SIG-M5 treated with dmso at 0.1 percent for 504 hours (cell line): ENCODE measurements at regions not wholly inside any gene's neighbourhood (a gene's known extent, or its start where the extent isn't known, plus 50 kb on each side); places are given as distances from the start of the nearest gene placed in this dataset.
"Not testable (repeated sequence)": the region's sequence is repeated elsewhere in the genome, so short reads cannot be mapped to it uniquely, and the experiment has no call there.

Experiments
- DNase-seq: peaks from one replicate; lab custom pipeline; 2025; ENCODE audit not compliant: unreplicated experiment; lab: John Stamatoyannopoulos, UW

GRCh38 chr6:49118478-49118877 is 344.6 kb downstream of the MMUT start:
- DNase-seq = no peak

GRCh38 chr6:49110916-49111315 is 352.1 kb downstream of the MMUT start:
- no peak for DNase-seq

- not testable (repeated sequence) for DNase-seq
Observed at GRCh38 chr6:49097664-49098063, 365.4 kb downstream of the MMUT start.

- no peak for DNase-seq
Observed at GRCh38 chr6:49097116-49097515, 365.9 kb downstream of the MMUT start.

- no peak for DNase-seq
Observed at GRCh38 chr6:49088631-49089030, 374.4 kb downstream of the MMUT start.

GRCh38 chr6:49087369-49087768 is 375.7 kb downstream of the MMUT start:
- no peak for DNase-seq

GRCh38 chr6:49082611-49083010 is 380.4 kb downstream of the MMUT start:
- DNase-seq = no peak

- no peak for DNase-seq
Observed at GRCh38 chr6:49072885-49073620, 390.0 kb downstream of the MMUT start.

GRCh38 chr6:49072146-49072545 is 390.9 kb downstream of the MMUT start:
- DNase-seq = no peak

- no peak for DNase-seq
Observed at GRCh38 chr6:49070411-49070810, 392.6 kb downstream of the MMUT start.

- no peak for DNase-seq
Observed at GRCh38 chr6:49054311-49054710, 408.7 kb downstream of the MMUT start.

- no peak for DNase-seq
Observed at GRCh38 chr6:49052901-49053300, 410.2 kb downstream of the MMUT start.

- DNase-seq = no peak
Observed at GRCh38 chr6:49051281-49051680, 411.8 kb downstream of the MMUT start.

GRCh38 chr6:49050584-49050983 is 412.5 kb downstream of the MMUT start:
- DNase-seq = no peak

GRCh38 chr6:49038294-49038822 is 424.7 kb downstream of the MMUT start:
- no peak for DNase-seq

GRCh38 chr6:49030251-49031020 is 432.6 kb downstream of the MMUT start:
- no peak for DNase-seq

GRCh38 chr6:49027644-49028043 is 435.4 kb downstream of the MMUT start:
- no peak for DNase-seq

- no peak for DNase-seq
Observed at GRCh38 chr6:49025273-49026240, 437.5 kb downstream of the MMUT start.

GRCh38 chr6:49004801-49005200 is 458.3 kb downstream of the MMUT start:
- no peak for DNase-seq

GRCh38 chr6:49003348-49003747 is 459.7 kb downstream of the MMUT start:
- no peak for DNase-seq
